ENCODE measurements at regions not wholly inside any gene's neighbourhood (a gene's known extent, or its start where the extent isn't known, plus 50 kb on each side); places are given as distances from the start of the nearest gene placed in this dataset.

DNA sequence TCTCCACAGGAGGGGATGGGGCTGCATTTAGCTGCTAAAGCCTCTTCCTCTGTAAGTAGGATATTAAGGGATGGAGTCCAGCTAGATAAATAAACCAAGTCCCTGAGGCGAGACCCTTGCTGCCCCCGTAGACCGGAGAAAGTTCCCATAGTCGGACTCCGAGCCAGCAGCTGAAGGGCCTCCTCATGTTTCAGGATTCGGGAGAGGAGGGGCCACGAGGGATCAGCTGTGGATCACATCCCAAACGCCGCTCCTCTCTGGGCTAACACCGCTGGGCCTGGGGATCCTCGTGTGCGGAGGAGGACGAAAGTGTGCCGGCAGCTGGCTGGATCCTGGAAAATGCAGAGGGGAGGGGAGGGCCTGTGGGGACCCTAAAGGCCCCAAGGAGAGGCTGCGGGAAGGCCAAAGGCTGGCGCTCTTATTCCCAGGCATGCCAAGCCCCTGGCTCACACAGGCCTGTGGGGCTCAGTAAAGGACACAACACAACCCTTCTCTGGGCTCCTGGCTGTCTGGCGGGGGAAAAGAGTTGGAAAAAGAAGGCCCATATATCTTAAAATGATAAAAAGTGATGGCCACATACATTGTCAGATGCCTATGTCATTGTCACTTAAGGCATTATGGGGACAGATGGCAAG lies 82.5 kb upstream of the TMEM72 start:
- DNase-seq = no peak

DNA sequence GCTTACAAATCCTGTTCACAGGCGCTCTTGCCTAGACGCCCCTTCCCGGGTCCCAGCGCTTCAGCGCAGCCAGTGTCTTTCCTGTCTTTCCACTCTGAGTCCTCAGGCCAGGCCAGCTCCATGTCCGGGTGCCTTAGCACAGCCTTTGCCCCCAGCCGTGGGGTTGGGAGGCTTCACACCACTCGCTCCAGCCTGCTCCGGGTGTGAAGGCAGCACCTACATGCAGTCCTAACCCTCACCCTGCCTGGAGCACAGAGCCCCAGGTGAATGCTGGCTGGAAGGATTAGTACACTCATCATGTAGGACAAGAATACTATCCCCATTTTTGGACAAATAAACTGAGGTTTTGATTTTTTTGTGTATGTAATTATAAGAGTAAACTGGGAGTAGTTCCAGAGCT lies 81.7 kb upstream of the TMEM72 start:
- no peak for DNase-seq

DNA sequence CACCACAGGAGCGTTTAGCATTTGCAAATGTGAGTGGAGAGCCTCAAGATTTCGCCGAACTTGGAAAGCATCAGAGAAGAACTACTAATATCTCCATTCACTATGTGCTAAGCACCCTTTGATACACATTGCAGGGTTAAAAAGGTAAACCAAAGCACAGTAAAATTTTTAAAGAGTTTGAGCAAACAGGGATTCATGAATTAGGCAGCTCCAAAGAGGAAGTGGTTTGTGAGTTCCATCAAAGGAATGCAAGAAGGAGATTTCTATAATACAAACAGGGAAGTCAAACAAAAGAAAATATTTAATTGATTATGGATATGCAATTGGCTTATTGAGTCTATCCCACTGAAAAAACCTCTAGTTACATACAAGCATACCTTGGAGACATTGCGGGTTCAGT lies 81.1 kb upstream of the TMEM72 start:
- DNase-seq = no peak

DNA sequence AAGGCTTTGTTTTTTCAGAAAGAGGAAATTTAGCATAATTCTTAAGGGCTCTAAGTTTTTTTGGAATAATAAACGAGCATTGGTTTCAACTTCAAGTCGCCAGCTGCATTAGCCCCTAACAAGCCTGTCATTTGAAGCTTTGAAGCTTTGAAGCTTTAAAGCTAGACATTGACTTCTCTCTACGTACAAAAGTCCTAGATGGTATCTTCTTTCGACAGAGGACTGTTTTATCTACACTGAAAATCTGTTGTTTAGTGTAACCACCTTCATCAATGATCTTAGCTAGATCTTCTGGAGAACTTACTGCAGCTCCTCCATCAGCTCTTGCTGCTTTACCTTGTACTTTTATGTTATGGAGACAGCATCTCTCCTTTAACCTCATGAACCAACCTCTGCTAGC lies 79.6 kb upstream of the TMEM72 start:
- DNase-seq = no peak

GRCh38 chr10:44832595-44833390 lies 78.3 kb upstream of the TMEM72 start:
- DNase-seq = no peak

DNA sequence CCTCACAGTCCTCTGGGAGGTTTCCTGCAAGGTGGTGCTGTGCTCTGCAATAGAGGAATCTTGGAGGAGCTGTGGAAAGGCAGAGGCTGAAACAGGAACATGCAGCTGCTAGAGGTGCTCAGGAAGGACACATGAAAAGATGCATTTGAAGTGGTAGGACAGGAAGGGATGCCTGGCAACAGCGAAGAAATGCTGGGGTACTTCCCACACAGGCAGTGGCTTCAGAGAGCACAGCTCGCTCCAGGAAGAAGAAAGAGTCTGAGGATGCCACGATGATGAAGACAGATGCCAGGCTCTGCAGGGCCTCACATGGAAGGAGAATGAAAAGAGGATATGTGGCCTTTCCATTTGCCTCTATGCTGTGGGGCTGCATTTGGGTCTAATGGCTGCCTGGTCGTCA lies 77.0 kb upstream of the TMEM72 start:
- DNase-seq = no peak

GRCh38 chr10:44835300-44835699 lies 75.8 kb upstream of the TMEM72 start:
- DNase-seq = no peak

- no peak for DNase-seq
These were observed 67.7 kb upstream of the TMEM72 start for GRCh38 chr10:44843484-44843883.

DNA sequence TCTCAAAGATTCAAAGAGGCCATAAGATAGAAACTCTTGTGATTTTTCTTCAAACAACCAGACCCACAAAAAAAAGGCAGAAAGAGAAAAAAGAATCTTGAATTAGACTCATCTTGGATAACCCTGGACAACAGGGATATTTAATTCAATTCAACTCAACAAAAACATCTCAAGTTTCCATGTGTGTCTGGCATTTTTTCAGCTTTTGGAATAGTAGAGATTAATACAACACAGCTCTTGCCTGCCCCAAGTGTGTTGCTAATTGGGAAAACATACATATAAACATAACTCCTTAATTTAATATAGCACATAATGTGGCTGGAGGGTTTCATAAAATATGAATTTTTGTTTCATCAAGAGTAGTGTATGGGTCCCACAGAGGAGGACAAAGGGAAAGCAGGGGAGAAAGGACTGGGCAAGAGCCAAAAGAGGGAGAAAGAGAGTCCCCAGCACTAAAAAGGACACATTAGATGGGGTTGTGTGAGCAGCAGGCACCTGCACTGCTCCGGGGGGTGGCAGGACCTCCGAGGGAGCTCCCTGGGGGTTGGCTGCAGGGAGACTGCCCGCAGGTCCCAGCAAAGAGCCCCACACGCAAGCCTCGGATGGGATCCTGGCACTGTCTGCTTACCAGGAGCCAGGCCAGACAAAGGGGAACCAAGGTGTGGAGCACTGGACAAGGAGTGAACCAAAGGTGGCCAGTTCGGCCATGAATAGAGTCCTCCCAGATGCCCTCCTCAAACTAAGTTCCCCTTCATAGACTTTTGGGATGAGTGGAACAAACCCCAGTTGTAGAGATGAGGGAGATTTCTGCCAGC lies 65.6 kb upstream of the TMEM72 start:
- DNase-seq = no peak

GRCh38 chr10:44847110-44847509 lies 64.0 kb upstream of the TMEM72 start:
- no peak for DNase-seq

DNA sequence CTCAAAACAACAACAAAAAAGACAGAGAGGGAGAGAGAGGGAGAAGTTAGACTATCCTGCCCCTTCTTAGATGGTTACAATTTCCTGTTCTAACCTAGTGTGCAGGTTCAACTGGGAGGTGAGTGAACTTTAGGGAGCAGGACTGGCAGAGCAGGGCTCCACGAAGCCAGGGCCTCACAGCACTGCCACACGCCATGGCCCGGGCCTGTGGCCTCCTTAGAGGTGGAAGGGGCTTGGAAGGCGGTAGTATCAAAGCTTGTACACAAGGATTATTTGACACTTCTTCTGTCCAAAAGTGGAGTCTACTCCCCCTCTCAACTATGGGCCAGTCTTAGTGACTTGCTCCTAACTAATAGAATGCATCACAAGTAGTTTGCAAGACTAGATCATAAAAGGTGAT lies 62.9 kb upstream of the TMEM72 start:
- DNase-seq = no peak

DNA sequence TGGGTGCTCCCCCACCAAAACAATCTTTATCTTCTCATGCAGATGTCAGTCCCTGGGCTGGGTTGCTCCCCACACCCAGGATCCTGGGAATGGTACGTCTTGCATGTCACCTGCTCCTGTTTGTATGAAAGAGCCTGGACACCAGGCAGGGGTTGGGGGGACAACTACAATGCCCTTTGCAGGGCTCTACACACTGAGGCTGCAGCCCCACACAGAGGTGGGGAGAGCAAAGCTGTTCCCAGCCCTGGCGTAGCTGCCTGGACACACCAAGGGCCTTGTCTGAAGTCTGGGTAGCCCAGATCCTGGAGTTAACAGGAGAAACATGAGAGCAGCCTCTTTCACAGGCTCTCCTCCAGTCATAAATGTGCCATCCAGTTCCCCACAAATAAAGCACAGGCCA lies 61.2 kb upstream of the TMEM72 start:
- DNase-seq = no peak

DNA sequence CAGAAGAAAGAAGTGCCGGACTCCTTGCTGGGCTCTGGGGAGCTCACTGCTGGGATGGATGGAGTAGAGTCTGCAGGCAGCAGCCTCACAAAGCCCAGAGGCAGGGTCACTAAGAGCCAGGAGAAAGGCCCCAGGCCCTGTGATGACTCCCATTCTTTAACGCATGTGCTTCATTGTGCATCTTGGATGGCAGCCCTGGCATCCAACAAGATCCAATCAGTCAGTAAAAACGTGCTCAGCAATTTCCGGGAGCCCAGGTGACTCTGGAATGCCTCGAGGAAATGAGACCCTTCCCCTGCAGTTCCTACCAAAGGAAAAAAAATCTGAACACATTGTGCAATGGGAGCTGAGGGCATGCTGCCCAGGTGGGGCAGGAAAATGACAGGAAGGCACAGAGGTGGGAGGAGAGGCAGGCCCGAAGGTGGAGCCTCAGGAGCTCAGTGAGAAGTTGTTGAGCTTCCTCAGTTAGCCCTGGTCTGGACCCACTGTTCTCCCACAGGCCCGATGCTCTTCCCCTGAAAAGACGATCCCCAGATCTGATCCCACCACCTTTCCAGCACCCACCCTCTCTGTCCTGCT lies 60.7 kb upstream of the TMEM72 start:
- no peak for DNase-seq

- no peak for DNase-seq
These were observed 59.7 kb upstream of the TMEM72 start for GRCh38 chr10:44851413-44851812.

DNA sequence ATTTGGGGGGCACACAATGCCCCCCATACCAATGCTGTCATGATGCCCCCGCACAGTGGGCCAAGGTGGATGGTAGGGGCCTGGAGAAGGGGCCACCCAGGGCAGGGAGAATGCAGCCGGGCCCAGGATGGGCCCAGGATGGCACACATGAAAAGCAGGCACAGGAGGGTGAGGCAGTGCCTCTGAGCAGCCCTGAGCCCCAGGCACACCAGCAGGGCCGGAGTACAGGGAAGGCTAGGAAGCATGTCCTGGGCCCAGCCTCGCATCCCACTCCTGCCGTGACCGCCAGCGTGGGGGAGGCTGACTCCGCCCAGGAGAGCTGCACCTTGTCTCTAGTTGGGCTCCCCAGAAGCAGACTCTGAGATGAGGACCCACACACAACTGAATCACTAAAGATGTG lies 59.3 kb upstream of the TMEM72 start:
- no peak for DNase-seq

DNA sequence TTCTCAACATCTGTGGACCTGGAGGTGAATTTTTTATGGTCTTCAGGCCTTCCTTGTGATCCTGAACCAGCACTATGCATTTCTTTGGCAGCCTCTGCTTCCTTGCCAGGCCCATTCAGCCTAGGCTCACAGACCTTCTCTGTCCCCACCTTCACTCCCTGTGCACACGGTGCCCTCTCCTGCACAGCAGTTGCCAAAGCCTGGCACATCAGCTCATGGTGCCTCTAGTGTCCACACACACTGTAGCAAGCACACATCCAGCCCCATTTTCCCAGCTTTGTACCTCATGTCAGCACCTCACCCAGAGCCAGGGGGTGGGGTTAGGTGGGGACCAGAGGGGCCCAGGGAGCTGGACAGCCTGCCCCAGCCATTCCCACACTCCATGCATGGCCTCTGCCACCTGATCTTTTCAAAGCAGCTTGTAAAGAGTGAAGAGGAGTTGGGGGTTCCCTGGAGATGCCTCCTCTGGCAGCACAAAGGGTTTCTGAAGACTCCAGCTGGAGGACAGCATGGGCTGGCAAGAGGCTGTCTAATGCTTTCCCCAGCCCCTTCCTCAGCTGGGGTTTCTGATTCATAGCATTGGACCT lies 57.9 kb upstream of the TMEM72 start:
- no peak for DNase-seq

DNA sequence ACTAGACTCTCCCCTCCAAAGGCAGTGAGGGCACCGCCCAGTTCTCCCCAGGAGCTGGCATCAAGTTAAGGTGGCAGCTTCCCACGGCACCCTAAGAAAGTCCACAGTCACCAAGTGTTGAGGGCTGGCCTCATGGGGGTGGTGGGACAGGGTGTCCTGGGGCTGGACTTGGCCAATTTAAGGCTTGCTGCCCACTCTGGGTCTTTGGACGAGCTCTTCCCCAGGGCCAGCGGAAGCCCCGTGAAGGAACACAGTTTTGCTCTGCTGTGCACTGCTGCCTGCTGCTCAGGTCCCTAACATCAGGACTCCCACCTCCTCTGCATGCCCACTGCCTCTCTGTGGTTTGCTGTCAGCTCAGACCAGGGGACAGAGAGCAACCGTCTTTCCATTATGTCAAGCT lies 57.3 kb upstream of the TMEM72 start:
- DNase-seq = no peak

GRCh38 chr10:44854693-44855350 lies 56.3 kb upstream of the TMEM72 start:
- DNase-seq = no peak

GRCh38 chr10:44856696-44857095 lies 54.4 kb upstream of the TMEM72 start:
- DNase-seq = no peak

GRCh38 chr10:44857363-44858016 lies 53.6 kb upstream of the TMEM72 start:
- peak; percentile 10 to 79 for DNase-seq

DNA sequence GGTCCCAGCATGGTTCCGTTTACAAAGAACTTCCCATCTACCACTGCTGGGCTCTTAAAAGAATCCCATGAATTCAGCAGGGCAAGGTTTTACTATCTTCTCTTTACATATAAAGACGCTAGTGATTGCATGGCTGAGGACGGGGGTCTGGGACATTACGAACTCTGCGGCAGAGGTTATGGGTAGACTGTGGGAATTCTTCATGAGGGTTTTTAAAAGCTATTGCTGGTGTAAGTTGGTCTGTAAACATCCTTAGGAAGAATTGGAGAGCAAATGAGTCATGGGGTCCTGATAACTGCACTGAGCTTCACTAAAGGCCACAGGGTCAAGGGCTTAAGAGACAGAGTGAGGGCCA lies 53.1 kb upstream of the TMEM72 start:
- DNase-seq = no peak

DNA sequence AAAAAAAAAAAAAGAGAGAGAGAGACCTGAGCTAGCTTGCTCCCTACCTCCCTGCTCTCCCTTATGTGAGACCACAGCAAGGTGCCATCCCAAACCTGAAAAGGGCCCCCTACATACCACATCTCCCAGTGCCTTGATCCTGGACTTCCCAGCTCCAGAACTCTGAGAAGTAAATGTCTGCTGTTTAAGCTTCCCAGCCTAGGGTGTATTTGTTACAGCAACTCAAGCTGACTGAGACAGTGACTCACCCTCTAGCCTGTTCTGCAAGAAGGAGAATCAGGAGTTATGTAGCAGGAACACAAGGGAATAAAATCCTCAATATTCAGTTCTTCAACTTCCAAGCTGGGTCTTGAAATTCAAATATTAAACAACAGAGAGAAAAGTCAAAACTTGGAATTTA lies 52.1 kb upstream of the TMEM72 start:
- DNase-seq = no peak
